Activated CD8-positive, alpha-beta memory T cell treated with anti-CD3 and anti-CD28 coated beads, Interleukin-2, amount 10 ng/mL, durations not matched to agents 7 days and 5 days (primary cell): ENCODE measurements at regions not wholly inside any gene's neighbourhood (a gene's known extent, or its start where the extent isn't known, plus 50 kb on each side); places are given as distances from the start of the nearest gene placed in this dataset.

Source experiments
- ATAC-seq: fragments of 150-1000 bp; cut with Tn5 transposase; one replicate; pipeline ENCODE4 v1.10.0; 2021; ENCODE audit warnings: moderate library complexity
- CTCF ChIA-PET: fragments of 350-600 bp; sonication (Branson Sonifier 250); formaldehyde crosslinking; loops from one replicate; lab custom pipeline; 2021; ENCODE audit warnings: antibody characterized with exemption; lab: Charles Lee
- DNase-seq: peaks from one replicate; pipeline ENCODE4 v3.0.0-alpha.2; 2020
- H3K27ac Mint-ChIP-seq: one replicate; pipeline ENCODE4 v1.8.0; 2021; ENCODE audit warnings: mild to moderate bottlenecking, mixed read lengths
- H3K27me3 Mint-ChIP-seq: one replicate; pipeline ENCODE4 v1.8.0; 2021; ENCODE audit warnings: mixed read lengths
- H3K36me3 Mint-ChIP-seq: one replicate; pipeline ENCODE4 v1.8.0; 2021; ENCODE audit warnings: mild to moderate bottlenecking, mixed read lengths
- H3K4me1 Mint-ChIP-seq: one replicate; pipeline ENCODE4 v1.8.0; 2021; ENCODE audit warnings: mixed read lengths
- H3K4me3 Mint-ChIP-seq: one replicate; pipeline ENCODE4 v1.8.0; 2021; ENCODE audit warnings: mild to moderate bottlenecking, moderate library complexity, mixed read lengths
- H3K9me3 Mint-ChIP-seq: one replicate; pipeline ENCODE4 v1.8.0; 2022; ENCODE audit warnings: low read depth, mixed read lengths

GRCh38 chr7:10718768-10719167 is 254.9 kb upstream of the PHF14 start:
- Mint-ChIP-seq H3K4me3 (no peak overlapping the region), H3K4me1 (no peaks in the 10 kb centered on the region), H3K27me3 (no peaks in the 10 kb centered on the region), H3K27ac (no peak overlapping the region), H3K9me3 (no peaks in the 10 kb centered on the region), H3K36me3 (no peaks in the 10 kb centered on the region)
- no peak for ATAC-seq
- no peak for DNase-seq
- CTCF ChIA-PET, result no interaction called here

GRCh38 chr7:10720042-10720441 is 253.6 kb upstream of the PHF14 start:
- no peaks in the 10 kb centered on the region for H3K9me3 Mint-ChIP-seq
- no peaks in the 10 kb centered on the region for H3K4me1 Mint-ChIP-seq
- ATAC-seq, result no peak
- DNase-seq, result no peak
- H3K27ac Mint-ChIP-seq, result no peak overlapping the region
- CTCF ChIA-PET, result no interaction called here
- H3K36me3 Mint-ChIP-seq, result no peaks in the 10 kb centered on the region
- H3K27me3 Mint-ChIP-seq, result no peaks in the 10 kb centered on the region
- H3K4me3 Mint-ChIP-seq, result no peak overlapping the region

- no peaks in the 10 kb centered on the region for H3K27me3 Mint-ChIP-seq
- H3K9me3 Mint-ChIP-seq, result no peaks in the 10 kb centered on the region
- CTCF ChIA-PET, result no interaction called here
- DNase-seq, result no peak
- ATAC-seq, result no peak
- H3K27ac Mint-ChIP-seq, result no peak overlapping the region
- no peaks in the 10 kb centered on the region for H3K4me1 Mint-ChIP-seq
- no peaks in the 10 kb centered on the region for H3K36me3 Mint-ChIP-seq
- H3K4me3 Mint-ChIP-seq, result no peak overlapping the region
Observed at GRCh38 chr7:10721289-10721688, 252.4 kb upstream of the PHF14 start.

- Mint-ChIP-seq H3K27ac (no peak overlapping the region), H3K4me3 (no peak overlapping the region)
Observed at GRCh38 chr7:10723832-10724231, 249.8 kb upstream of the PHF14 start.

GRCh38 chr7:10724449-10724848 is 249.2 kb upstream of the PHF14 start:
- CTCF ChIA-PET, result no interaction called here
- ATAC-seq, result no peak

More at GRCh38 chr7:10723832-10724231, 249.8 kb upstream of the PHF14 start:
- no peaks in the 10 kb centered on the region for H3K27me3 Mint-ChIP-seq
- DNase-seq (no peak), ATAC-seq (no peak)
- no peaks in the 10 kb centered on the region for H3K36me3 Mint-ChIP-seq
- no peaks in the 10 kb centered on the region for H3K4me1 Mint-ChIP-seq
- CTCF ChIA-PET, result no interaction called here
- no peaks in the 10 kb centered on the region for H3K9me3 Mint-ChIP-seq

GRCh38 chr7:10727636-10728035 is 246.0 kb upstream of the PHF14 start:
- ATAC-seq (no peak), DNase-seq (no peak)
- no peaks in the 10 kb centered on the region for H3K9me3 Mint-ChIP-seq
- H3K27me3 Mint-ChIP-seq, result no peaks in the 10 kb centered on the region
- CTCF ChIA-PET, result no interaction called here
- H3K27ac Mint-ChIP-seq, result no peak overlapping the region
- H3K36me3 Mint-ChIP-seq, result no peaks in the 10 kb centered on the region
- no peaks in the 10 kb centered on the region for H3K4me1 Mint-ChIP-seq
- H3K4me3 Mint-ChIP-seq, result no peak overlapping the region

More at GRCh38 chr7:10724449-10724848, 249.2 kb upstream of the PHF14 start:
- Mint-ChIP-seq H3K36me3 (no peaks in the 10 kb centered on the region), H3K9me3 (no peaks in the 10 kb centered on the region), H3K27ac (no peak overlapping the region), H3K27me3 (no peaks in the 10 kb centered on the region), H3K4me3 (no peak overlapping the region), H3K4me1 (no peaks in the 10 kb centered on the region)
- DNase-seq, result no peak

GRCh38 chr7:10731253-10731773 is 242.4 kb upstream of the PHF14 start:
- DNase-seq, result no peak
- no peak overlapping the region for H3K27ac Mint-ChIP-seq

GRCh38 chr7:10733747-10734146 is 239.9 kb upstream of the PHF14 start:
- H3K4me1 Mint-ChIP-seq, result no peaks in the 10 kb centered on the region
- no peak overlapping the region for H3K27ac Mint-ChIP-seq
- CTCF ChIA-PET, result no interaction called here
- H3K4me3 Mint-ChIP-seq, result no peak overlapping the region
- ATAC-seq, result no peak
- H3K27me3 Mint-ChIP-seq, result no peaks in the 10 kb centered on the region
- H3K36me3 Mint-ChIP-seq, result no peaks in the 10 kb centered on the region
- peaks cover 2% of the 10 kb centered on the region for H3K9me3 Mint-ChIP-seq
- no peak for DNase-seq

More at GRCh38 chr7:10731253-10731773, 242.4 kb upstream of the PHF14 start:
- no peak for ATAC-seq
- H3K27me3 Mint-ChIP-seq, result no peaks in the 10 kb centered on the region
- no peaks in the 10 kb centered on the region for H3K4me1 Mint-ChIP-seq
- H3K9me3 Mint-ChIP-seq, result peaks cover 2% of the 10 kb centered on the region
- no peak overlapping the region for H3K4me3 Mint-ChIP-seq
- CTCF ChIA-PET, result no interaction called here
- no peaks in the 10 kb centered on the region for H3K36me3 Mint-ChIP-seq

GRCh38 chr7:10734595-10734994 is 239.1 kb upstream of the PHF14 start:
- Mint-ChIP-seq H3K27me3 (no peaks in the 10 kb centered on the region), H3K9me3 (peaks cover 2% of the 10 kb centered on the region), H3K36me3 (no peaks in the 10 kb centered on the region), H3K27ac (no peak overlapping the region), H3K4me1 (no peaks in the 10 kb centered on the region), H3K4me3 (no peak overlapping the region)
- no peak for DNase-seq
- no peak for ATAC-seq
- CTCF ChIA-PET, result no interaction called here

GRCh38 chr7:10739401-10739800 is 234.3 kb upstream of the PHF14 start:
- no peaks in the 10 kb centered on the region for H3K4me1 Mint-ChIP-seq

GRCh38 chr7:10740805-10741204 is 232.9 kb upstream of the PHF14 start:
- Mint-ChIP-seq H3K9me3 (peaks cover 2% of the 10 kb centered on the region), H3K36me3 (no peaks in the 10 kb centered on the region), H3K4me1 (no peaks in the 10 kb centered on the region), H3K4me3 (no peak overlapping the region), H3K27me3 (no peaks in the 10 kb centered on the region), H3K27ac (no peak overlapping the region)
- DNase-seq (no peak), ATAC-seq (no peak)
- CTCF ChIA-PET, result no interaction called here

More at GRCh38 chr7:10739401-10739800, 234.3 kb upstream of the PHF14 start:
- no peaks in the 10 kb centered on the region for H3K27me3 Mint-ChIP-seq
- CTCF ChIA-PET, result no interaction called here
- DNase-seq (no peak), ATAC-seq (no peak)
- peaks cover 4% of the 10 kb centered on the region for H3K9me3 Mint-ChIP-seq
- H3K27ac Mint-ChIP-seq, result no peak overlapping the region
- no peaks in the 10 kb centered on the region for H3K36me3 Mint-ChIP-seq
- H3K4me3 Mint-ChIP-seq, result no peak overlapping the region

- CTCF ChIA-PET, result no interaction called here
- Mint-ChIP-seq H3K36me3 (no peaks in the 10 kb centered on the region), H3K4me3 (no peak overlapping the region), H3K9me3 (peaks cover 10% of the 10 kb centered on the region), H3K27me3 (no peaks in the 10 kb centered on the region), H3K4me1 (no peaks in the 10 kb centered on the region), H3K27ac (no peak overlapping the region)
- no peak for ATAC-seq
- DNase-seq, result no peak
Observed at GRCh38 chr7:10756981-10757380, 216.7 kb upstream of the PHF14 start.

GRCh38 chr7:10759120-10759519 is 214.6 kb upstream of the PHF14 start:
- Mint-ChIP-seq H3K4me1 (no peaks in the 10 kb centered on the region), H3K27ac (no peak overlapping the region), H3K4me3 (no peak overlapping the region), H3K27me3 (no peaks in the 10 kb centered on the region), H3K9me3 (peaks cover 7% of the 10 kb centered on the region), H3K36me3 (no peaks in the 10 kb centered on the region)
- ATAC-seq (no peak), DNase-seq (no peak)
- CTCF ChIA-PET, result no interaction called here

GRCh38 chr7:10767771-10768170 is 205.9 kb upstream of the PHF14 start:
- no peaks in the 10 kb centered on the region for H3K27me3 Mint-ChIP-seq
- ATAC-seq (no peak), DNase-seq (no peak)
- H3K27ac Mint-ChIP-seq, result no peak overlapping the region
- peaks cover 4% of the 10 kb centered on the region for H3K9me3 Mint-ChIP-seq
- no peaks in the 10 kb centered on the region for H3K4me1 Mint-ChIP-seq
- CTCF ChIA-PET, result no interaction called here
- no peaks in the 10 kb centered on the region for H3K36me3 Mint-ChIP-seq
- H3K4me3 Mint-ChIP-seq, result no peak overlapping the region

GRCh38 chr7:10770176-10770575 is 203.5 kb upstream of the PHF14 start:
- DNase-seq (no peak), ATAC-seq (no peak)
- Mint-ChIP-seq H3K27me3 (no peaks in the 10 kb centered on the region), H3K36me3 (no peaks in the 10 kb centered on the region), H3K4me3 (no peak overlapping the region), H3K27ac (no peak overlapping the region), H3K4me1 (no peaks in the 10 kb centered on the region), H3K9me3 (peaks cover 4% of the 10 kb centered on the region)
- CTCF ChIA-PET, result no interaction called here
